Kasumi-1 (cell line): ENCODE measurements at regions not wholly inside any gene's neighbourhood (a gene's known extent, or its start where the extent isn't known, plus 50 kb on each side); places are given as distances from the start of the nearest gene placed in this dataset.

Experiments used
- DNase-seq, 2 experiments: peaks; one replicate each; lab custom pipeline; 2025; lab: John Stamatoyannopoulos, UW

DNA sequence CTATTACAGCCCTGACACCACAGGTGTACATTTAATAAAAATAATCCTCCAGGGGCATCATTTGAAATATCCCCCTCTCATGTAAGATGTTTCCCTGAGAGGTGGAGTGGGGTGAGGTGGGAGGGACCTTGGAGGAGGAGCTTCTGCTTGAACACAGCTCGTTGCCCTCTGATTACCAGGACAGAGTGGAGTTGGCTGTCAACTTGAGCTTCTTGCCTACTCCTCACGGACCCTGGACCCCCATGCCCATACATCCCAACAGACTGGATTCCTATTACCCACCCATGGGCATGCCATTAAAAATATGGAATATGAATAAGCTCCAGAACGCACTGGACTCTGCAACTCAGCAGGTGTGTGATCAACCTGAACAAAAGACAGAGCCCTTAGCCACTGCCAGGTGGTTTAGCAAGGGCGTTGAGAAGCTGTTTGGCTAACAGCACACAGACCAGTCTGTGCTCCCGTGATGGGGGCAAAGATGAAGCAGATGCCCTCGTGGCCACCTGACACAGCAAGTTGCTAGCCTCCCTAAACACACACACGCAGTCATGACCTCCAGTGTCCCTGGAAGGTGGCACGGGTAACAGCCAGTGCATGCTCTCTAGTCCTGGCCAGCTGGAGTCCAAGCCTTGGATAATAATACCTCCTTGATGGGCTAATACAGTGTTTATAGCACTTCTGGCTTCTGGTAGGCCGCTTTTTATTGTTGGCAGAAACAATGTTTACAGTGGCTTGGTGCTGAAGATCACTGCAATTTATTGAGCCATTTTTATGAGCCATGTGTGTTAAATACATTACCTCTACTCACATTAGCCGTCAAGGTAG is 155.0 kb downstream of the TOMM20 start:
- no peak for DNase-seq

DNA sequence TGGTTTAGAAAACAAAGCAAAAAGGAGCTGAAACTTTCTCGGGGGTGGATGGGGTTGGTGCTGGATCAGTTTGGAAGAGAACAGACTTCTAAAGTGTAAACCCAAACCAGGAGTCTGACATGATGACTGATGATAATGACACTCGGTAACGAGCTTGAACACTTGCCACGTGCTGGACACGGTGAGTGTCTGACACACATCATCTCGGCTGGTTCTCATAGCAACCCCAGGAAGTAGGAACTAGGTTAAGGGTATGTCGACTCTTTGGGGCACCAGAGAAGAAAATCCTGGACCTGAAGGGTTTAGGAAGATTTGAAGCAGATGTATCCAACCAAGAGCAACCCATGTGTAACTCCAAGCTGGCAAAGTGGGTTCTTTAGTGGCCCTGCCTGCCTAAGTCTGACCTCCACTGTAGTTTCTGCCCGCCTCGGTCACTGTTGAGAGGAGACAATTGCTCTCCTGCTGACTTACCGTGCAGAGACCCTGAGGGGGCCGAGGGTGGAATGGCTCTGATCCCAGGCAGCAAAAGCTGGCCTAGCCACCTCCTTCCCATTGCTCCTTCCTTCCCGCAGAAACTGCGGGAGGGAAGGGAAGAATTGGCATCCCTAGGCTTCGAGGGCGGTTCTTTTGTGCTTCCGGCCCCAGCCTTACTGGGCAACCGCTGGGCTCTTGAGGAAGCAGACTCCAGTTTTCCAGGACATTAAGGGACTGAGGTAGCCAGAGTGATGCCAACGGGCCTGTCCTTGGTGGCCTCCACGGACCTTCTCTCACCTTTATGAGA is 156.0 kb downstream of the TOMM20 start:
- DNase-seq = no peak

DNA sequence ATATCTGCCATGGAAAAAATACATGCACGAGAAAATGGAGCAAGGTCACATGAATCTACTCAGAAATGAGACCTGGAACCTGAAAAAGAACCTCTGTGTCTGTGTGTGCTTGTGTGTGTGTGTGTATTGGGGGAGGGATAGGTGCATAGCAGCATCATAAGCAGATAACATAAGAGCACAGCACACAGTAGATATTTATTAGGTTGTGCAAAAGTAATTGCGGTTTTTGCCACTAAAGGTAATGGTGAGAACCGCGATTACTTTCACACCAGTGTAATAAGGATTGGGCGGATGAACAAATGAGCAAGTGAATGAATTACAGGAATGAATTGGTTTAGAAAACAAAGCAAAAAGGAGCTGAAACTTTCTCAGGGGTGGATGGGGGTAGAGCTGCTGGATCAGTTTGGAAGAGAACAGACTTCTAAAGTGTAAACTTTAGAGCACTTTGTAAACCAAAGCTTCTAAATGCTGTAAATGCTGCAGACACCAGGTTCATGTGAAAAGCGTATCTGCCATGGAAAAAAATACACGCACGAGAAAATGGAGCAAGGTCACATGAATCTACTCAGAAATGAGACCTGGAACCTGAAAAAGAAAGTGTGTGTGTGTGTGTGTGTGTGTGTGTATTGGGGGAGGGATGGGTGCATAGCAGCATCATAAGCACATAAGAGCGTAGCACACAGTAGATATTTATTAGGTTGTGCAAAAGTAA is 156.9 kb downstream of the TOMM20 start:
- DNase-seq = no peak

DNA sequence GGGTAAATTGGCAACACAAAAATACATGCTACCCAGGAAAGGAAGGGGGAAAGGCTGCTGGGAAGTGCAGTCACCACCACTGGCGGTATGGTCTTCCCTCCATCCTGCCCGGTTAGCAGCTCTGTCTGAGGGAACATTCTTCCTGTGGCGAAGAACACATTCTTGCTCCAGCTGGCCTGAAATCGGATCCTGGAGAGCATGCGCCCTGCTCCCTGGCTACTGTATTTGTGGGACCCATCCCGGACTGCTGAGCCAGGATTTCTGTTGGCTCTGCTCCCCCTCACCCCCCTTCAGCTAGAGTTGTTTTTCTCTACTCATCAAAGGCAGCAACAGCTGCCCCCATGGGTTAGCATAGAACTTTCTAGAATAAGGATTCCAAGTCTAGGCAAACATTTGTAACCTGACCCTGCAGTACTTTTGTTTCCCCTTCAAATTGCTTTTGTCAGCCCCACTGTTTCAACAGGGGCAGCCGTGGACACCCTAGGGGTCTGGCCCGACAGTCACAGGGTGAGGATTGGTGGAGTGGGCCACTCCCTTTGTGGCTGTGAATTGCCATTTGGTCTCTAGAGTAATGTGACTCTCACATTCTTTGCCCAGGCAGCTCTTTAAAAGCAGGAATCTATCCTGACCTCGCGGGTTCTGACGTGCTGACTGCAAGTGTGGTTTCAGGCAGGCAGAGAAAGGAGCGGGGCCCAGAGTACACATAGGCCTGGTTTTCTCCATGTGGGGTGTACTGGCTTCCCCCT is 157.7 kb downstream of the TOMM20 start:
- peak; percentile 57 to 81 for DNase-seq

DNA sequence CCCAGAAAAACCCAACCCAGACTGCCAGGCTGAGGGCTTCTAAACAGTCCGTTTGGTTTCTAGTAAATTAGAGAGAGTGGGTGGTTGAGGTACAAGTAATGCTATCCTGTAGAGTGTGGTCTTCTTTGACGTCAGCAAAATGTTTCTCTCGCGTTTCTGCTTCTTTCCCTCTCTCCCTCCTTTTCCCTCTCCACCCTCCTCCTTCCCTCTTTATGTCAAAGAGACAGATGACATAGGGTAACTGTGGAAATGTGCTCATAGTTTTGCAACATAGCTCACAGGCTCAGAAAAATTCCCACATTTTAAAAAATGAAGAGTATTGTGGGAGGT is 158.3 kb downstream of the TOMM20 start:
- no peak for DNase-seq

DNA sequence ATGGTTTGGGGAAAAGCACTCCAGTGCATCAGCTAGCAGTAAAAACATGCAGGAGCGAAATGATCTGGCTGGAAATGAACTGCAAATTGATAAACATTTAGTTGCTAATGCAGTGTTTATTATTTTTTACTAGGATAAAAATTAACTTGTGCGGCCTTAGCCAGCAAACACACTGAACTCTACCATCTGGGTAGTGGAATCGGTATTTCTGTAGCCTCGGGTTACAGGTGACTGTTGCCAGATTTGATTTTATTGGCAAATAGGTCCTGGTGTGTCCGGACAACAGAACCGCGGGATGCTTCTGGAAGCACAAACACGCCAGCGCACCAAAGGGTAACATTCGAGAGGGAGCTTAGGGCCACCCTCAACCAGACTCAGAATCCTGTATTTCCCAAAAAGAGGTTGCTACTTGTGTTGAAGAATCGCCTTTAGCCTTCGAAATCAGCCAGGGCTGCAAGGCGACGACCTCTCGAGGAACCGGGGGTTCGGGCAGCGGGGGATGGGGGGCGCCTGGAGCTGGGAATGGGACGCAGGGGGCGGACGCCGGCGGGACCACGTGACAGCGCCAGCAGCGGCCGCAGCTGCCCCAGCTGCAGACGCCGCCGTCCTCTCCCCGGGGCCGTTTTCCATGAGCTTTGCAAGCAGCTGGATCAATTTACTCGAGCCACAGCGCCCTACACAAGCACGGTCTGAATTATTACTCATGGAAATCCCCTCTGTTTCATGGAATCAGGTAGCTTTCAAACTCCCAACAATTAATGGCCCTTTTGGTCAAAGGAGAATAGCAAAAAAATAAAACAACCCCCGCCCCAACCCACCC is 158.8 kb downstream of the TOMM20 start:
- DNase-seq = no peak

DNA sequence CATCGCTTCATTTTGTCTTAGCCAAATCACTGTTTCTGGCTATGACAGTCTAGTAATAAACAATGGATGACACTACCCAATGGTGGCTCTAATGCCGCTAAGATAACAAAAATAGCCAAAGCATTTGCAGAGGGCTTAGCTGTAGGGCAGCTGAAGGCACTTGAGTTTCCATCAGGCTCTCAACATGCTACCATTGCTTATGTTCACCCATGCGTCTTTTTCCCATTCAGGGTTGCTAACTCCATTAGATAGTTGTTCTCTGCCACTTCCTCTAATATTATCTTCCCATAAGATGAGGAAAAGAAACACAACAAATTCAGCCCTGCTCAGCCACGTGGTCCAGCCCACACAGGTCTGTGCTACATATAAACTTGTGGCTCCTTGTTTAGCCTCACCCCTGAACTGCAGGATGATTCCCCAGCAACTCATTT is 159.6 kb downstream of the TOMM20 start:
- DNase-seq = no peak

DNA sequence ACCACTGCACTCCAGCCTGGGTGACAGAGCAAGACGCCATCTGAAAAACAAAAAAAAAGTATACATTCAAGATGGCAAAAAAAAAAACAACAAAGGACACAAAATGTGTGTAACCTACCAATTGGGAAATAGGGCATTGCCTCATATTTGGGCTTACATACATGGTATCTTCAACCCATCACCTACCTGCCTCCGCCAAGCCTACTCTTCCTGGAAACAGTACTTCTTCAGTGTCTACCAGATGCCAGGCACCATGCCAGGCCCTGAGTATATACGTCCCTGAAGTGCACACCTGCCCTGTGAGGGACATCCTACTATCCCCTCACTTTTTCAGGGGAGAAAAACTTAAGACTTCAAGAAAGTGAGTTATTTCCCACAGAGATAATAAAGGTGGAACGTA is 160.2 kb downstream of the TOMM20 start:
- no peak for DNase-seq

DNA sequence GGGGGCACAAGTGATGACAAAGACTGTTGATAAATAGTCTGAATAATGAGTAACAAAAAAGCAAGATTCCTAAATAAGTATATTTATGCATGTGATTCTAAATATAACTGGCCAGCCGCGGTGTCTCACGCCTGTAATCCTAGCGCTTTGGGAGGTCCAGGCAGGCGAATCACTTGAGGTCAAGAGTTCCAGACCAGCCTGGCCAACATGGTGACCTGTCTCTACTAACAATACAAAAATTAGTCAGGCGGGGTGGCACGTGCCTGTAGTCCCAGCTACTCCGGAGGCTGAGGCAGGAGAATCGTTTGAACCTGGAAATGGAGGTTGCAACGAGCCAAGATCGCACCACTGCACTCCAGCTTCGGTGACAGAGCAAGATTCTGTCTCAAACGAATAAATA is 161.5 kb downstream of the TOMM20 start:
- DNase-seq = no peak

DNA sequence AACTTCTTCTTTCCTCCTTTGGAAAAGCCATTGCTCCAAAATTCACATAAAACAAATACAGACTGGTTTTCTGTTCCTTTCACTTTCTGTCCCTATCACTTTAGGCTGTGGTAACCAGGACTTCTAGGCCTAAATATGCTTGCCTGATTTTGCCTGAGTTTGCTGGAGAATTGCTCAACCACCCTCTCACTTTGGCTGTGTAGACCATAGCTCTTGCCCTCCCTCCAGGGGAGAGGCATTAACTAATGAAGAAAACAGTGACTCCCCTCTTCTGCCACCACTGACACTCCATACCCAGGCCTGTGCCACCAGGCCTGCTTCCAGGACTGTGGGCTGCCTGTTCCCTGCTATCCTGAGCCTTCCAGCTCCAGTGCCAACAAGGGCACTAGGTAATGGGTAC is 163.5 kb downstream of the TOMM20 start:
- no peak for DNase-seq

DNA sequence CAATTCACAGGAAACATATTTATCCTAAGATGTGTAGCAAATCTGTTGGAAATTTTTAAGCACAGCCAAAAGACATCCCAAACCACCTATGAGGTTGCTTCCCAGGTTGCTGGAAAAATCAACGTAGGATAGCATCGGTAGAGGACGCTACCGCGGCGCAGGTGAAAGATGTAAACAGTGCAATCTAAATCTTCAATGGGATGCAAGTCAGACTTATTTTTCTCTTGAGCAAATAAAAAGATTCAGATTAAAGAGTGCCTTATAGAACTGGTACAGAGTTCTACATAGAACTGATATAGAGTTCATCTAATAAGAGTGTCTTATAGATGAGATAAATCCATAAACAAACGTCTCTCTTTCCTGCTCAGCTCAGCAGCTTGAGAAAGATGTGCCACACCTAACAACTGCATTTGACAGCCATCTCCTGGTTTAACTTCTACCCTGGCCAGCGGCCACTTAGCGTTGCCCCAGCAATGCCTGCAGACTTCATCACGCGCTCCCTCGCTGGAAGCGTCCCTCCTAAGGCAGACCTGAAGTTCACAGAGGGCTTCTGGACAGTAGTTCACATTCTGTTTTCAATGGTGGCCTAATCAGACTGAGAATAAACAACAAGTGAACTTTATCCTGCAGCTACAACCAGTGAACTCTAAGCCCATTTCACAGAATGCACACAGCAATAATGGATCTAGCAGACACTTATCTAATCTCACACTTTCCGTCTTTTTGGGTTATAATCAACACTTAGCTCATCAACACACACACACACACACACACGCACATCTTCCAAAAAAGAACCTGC is 164.5 kb downstream of the TOMM20 start:
- no peak for DNase-seq

DNA sequence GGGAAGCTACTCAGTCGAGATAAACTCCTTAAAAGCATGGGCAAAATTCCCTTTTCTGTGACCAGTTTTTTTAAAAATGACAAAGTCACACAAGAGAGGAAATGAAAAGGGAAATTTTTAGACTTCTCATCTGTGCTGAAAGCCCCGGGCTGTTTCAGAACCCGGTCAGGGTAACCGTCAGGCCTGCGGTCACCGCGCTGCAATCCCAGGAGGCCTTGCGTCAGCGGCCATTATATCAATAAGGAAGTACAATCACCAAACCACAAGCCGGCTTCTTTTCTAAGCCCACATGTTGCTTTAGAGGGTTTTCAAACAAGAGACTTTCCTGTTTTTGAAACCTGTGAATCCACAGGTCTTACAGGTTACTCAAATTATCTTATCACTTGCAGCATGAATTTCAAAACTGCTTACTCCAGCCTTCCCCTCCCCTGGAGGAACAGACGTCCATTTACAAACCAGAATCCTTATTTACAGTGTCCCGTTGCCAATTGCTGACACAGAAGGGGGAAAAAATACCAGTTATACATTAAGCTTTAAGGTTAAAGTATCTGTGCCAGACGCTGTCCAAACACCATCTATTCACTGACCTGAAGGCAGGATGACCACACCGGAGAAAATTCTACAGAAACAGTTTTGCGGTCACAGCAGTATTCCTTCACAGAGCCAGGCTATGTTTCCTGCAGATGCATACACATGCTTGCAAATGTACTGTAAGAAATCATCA is 165.3 kb downstream of the TOMM20 start:
- DNase-seq = peak; percentile 96 to 97

DNA sequence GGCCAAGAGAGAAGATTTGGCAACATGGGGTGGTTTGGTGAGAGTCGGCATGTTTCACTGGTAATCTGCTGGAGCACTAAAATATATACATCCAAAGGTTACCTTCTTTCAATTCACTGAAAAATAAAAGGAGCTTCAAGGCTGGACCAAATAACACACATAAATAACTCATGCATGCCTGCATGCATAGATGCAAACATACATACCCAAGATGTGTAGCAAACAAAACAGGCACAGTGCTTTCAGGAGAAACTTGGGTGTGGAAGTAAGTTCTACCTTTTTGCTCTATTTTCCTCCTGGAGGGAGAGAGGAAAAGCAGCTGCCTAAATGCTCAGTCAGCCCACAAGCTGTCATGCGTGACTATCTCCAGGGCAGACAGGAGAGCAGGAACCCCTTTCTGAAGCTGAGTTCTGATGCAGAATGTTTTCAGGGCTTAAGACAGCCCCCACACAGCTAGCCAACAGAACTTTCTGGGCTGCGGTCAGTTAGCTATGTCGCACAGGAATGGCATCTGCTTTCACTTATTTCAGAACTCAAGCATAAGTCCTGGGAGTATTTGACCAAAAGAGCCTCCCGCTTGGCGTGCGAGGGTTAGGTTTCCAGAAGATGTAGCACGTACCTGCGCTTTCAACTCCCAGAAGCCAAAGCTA is 166.2 kb downstream of the TOMM20 start:
- peak; percentile 65 to 72 for DNase-seq

DNA sequence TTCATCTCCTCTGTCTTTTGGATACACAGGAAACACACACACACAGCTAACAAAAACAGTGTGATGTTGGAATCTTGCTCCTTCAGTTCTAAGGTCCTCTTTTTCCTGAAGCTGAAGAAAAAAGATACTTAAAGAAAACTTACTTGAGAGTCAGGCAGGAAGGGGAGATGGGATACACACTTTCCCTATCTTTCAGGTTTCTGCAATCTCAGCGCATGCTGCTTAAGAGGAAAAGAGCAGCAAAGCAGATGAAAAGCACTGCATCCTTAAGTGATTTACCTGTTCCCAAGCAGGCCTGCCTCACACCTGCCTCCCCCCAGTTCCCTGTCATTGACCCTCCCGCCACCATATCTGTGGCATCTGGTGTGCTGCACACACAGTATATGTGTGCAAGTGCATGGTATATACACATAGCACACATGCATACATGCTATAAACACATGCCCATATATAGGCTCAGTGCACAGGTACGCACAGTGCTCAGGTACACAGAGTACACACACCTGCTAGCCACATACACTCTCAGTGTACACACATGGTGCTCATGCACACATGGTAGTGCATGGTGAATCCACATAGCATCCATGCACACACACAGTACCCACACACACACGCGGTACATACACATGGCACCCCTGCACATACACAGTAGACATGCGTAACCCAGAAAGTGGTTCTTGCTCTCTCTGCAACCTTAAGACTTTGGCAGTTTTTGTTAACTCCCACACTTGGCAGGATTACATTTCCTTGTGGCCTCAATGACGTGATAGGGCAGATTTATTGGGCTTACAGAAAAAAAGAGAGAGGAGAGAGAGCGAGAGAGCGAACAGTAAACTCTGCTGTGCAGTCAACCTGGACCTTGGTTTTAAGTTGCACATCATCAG is 166.9 kb downstream of the TOMM20 start:
- peak; percentile 52 to 60 for DNase-seq

DNA sequence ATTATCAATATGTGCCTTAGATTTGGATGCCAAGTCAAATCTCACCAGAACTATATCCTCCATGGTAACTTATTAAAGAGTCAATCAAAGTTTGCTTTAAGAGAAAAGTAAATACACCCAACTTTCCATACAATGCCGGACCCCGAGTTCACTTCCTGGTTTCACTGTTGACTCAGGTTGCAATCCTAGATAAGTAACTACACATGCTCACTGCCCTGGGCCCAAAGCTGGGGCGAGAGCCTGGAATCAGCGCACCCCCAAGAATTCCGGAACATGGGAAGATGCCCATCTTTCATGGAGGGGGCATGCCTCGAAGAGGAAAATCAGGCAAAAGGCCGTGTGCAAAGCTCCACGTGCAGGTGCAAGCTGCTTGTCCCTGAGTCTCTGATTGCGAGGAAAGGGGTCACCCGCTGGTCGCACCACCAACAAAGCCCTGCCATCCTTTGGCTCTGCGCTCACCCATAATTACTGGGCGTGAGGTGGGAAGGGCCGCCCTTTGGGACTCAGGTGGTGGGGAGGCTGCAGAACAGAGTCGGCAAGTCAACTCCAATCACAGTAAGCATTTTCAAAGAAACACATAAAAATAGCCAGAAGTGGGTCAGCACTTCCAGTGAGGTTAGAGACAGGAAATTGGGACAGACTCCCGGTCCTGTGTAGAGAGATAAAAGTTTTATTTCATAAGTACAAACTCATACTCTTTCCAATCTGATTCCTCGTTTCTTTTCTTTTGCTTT is 167.7 kb downstream of the TOMM20 start:
- no peak for DNase-seq

DNA sequence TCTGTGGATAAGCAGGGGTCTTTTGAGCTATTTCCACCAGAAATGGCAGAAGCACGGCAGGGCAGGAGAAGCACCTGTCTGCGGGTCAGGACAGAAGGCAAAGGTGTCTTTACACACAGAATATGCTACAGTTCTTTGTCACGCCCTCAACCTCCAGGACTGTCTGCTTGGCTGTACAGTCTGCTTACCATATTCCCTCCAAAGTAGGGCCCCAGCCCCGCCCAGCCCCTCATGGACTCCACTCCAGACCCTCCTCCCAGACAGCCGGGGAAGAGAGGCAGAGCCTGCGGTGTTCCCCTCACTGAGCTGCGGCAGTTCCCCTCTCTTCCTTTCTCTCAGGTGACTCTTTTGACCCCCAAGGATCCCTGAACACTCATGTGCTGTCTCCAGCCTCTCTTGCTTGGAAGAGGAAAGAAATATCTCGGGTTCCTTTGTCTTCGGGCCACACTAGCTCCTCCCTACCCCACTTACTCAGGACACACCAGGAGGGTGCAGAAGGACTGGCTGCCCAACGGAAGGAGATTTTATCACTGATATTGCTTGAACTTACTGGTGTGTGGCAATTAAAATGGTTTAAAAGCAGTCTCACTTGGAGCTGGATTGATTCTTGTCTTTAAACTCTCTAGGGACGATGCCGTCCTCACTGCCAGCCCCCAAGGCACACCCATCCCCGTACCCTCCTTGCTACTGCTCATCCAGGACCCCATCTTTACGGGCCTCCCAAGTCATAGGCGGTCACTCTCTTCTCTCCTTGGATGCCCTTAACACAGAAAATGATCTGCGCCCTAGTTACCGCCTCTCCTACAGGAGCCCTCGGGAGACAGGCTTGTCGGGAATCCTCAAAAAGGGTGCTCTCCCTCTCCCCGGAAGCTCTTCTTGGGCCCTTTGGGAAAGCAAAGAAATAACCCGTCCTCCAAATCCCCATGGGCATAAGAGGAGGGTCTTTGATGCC is 169.7 kb downstream of the TOMM20 start:
- DNase-seq = no peak
